Gastrocnemius medialis (tissue), 4 donors: ENCODE measurements at regions not wholly inside any gene's neighbourhood (a gene's known extent, or its start where the extent isn't known, plus 50 kb on each side); places are given as distances from the start of the nearest gene placed in this dataset.

ENCODE experiments used
- POLR2A ChIP-seq, 2 donors: fragments of 450-650 bp; IDR thresholded peaks; one replicate each; pipeline ENCODE4 v1.6.1; 2017; ENCODE audit warnings: antibody characterized with exemption in 2 of 2, mild to moderate bottlenecking in 2 of 2, moderate library complexity in 2 of 2
- TF ChIP-seq, protein P1 (sequence below), 5 experiments: fragments of 450-650 bp in 3 of 5; fragments of 200-600 bp in 2 of 5; sonication (generic) in 2 of 5; IDR thresholded peaks in 4 of 5; conservative IDR thresholded peaks in 1 of 5; 1 replicate in 4 of 5; 2 replicates in 1 of 5; pipeline ENCODE4 v1.5.1; 2016 to 2019; ENCODE audit warnings: antibody characterized with exemption in 5 of 5, mild to moderate bottlenecking in 3 of 5, moderate library complexity in 3 of 5

DNA sequence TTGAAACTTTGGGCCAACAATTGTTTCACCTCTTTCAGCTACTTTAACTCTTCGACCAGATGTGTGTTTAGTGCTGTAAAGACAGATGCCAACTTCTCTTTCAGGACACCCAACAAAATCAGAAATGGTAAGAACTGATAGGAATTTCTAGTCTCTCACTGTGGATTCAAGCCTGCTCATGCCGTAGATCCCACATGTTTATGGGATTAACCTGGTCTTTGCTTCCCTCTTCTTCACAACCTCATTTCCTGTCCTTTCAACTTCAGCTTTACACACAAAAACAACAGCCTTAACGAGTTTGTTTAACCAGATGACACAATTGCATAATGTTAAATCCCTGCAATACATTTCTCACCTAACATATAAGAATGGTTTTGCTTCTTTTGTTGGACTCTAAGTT, 1031.9 kb upstream of the LRFN5 start:
- TF ChIP-seq, protein P1, sequence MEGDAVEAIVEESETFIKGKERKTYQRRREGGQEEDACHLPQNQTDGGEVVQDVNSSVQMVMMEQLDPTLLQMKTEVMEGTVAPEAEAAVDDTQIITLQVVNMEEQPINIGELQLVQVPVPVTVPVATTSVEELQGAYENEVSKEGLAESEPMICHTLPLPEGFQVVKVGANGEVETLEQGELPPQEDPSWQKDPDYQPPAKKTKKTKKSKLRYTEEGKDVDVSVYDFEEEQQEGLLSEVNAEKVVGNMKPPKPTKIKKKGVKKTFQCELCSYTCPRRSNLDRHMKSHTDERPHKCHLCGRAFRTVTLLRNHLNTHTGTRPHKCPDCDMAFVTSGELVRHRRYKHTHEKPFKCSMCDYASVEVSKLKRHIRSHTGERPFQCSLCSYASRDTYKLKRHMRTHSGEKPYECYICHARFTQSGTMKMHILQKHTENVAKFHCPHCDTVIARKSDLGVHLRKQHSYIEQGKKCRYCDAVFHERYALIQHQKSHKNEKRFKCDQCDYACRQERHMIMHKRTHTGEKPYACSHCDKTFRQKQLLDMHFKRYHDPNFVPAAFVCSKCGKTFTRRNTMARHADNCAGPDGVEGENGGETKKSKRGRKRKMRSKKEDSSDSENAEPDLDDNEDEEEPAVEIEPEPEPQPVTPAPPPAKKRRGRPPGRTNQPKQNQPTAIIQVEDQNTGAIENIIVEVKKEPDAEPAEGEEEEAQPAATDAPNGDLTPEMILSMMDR (IDR thresholded peaks at IDR 0.05 in 4 of 5, conservative IDR thresholded peaks at IDR 0.05 in 1 of 5) = no peak
- no peak for TF ChIP-seq POLR2A (IDR thresholded peaks at IDR 0.05)
